Neural cell (in vitro differentiated cells): ENCODE measurements at regions not wholly inside any gene's neighbourhood (a gene's known extent, or its start where the extent isn't known, plus 50 kb on each side); places are given as distances from the start of the nearest gene placed in this dataset.

ENCODE experiments used
- EZH2 ChIP-seq: fragments of 200-600, 300-800 bp; shearing (Covaris generic), sonication (generic); IDR thresholded peaks from 2 replicates; pipeline ENCODE4 v1.6.1; 2014; ENCODE audit warnings: antibody characterized with exemption, low read length, borderline replicate concordance, mild to moderate bottlenecking; ENCODE audit not compliant: insufficient read depth, poor library complexity, severe bottlenecking
- POLR2AphosphoS5 ChIP-seq: IDR thresholded peaks from 2 replicates; pipeline ENCODE4 v1.6.1; 2012
- RAD21 ChIP-seq: fragments of 450-650 bp; conservative IDR thresholded peaks from 2 replicates; pipeline ENCODE4 v1.6.1; 2014; ENCODE audit warnings: antibody characterized with exemption, mild to moderate bottlenecking, moderate library complexity
- TF ChIP-seq, protein P1 (sequence below): fragments of 450-650 bp; IDR thresholded peaks from 2 replicates; pipeline ENCODE4 v1.5.1; 2014; ENCODE audit warnings: antibody characterized with exemption, mild to moderate bottlenecking, moderate library complexity; ENCODE audit not compliant: poor library complexity, severe bottlenecking

DNA sequence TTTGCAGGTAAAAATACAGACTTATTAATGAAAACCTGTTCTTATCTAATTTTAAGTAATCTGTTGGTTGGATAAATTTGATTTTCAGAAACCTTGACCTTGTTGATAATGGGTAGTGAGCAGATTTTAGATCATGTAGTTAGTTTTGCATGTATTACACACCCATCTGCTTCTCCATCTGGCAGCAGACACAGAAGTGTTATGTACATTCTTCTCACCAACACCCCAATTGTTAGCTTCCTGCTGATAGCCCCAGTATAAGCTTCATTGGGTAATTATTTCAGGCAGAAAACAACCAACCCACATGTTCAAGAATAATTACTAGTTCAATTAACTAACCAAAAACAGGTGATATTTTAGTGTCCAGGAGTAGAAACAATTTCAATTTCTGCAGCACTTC, 1740.5 kb upstream of the AGA start:
- no peak for TF ChIP-seq POLR2AphosphoS5
- TF ChIP-seq, protein P1, sequence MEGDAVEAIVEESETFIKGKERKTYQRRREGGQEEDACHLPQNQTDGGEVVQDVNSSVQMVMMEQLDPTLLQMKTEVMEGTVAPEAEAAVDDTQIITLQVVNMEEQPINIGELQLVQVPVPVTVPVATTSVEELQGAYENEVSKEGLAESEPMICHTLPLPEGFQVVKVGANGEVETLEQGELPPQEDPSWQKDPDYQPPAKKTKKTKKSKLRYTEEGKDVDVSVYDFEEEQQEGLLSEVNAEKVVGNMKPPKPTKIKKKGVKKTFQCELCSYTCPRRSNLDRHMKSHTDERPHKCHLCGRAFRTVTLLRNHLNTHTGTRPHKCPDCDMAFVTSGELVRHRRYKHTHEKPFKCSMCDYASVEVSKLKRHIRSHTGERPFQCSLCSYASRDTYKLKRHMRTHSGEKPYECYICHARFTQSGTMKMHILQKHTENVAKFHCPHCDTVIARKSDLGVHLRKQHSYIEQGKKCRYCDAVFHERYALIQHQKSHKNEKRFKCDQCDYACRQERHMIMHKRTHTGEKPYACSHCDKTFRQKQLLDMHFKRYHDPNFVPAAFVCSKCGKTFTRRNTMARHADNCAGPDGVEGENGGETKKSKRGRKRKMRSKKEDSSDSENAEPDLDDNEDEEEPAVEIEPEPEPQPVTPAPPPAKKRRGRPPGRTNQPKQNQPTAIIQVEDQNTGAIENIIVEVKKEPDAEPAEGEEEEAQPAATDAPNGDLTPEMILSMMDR = no peak
- TF ChIP-seq EZH2 = no peak
- no peak for TF ChIP-seq RAD21
